ENCODE measurements at regions not wholly inside any gene's neighbourhood (a gene's known extent, or its start where the extent isn't known, plus 50 kb on each side); places are given as distances from the start of the nearest gene placed in this dataset.
"Not testable (repeated sequence)": the region's sequence is repeated elsewhere in the genome, so short reads cannot be mapped to it uniquely, and the experiment has no call there.

- peak; percentile 7 for DNase-seq
Observed at GRCh38 chr4:188975271-188975670, 836.0 kb downstream of the TRIML1 start.

GRCh38 chr4:188976644-188977115 is 837.4 kb downstream of the TRIML1 start:
- no peak for DNase-seq

GRCh38 chr4:188977232-188977631 is 838.0 kb downstream of the TRIML1 start:
- DNase-seq = not testable (repeated sequence)

GRCh38 chr4:188984518-188984917 is 845.3 kb downstream of the TRIML1 start:
- no peak for DNase-seq

- DNase-seq = peak; percentile 0
Observed at GRCh38 chr4:188986271-188986689, 847.0 kb downstream of the TRIML1 start.

GRCh38 chr4:188987011-188987410 is 847.8 kb downstream of the TRIML1 start:
- no peak for DNase-seq

GRCh38 chr4:188988131-188988530 is 848.9 kb downstream of the TRIML1 start:
- DNase-seq = no peak

- no peak for DNase-seq
Observed at GRCh38 chr4:188989371-188989770, 850.1 kb downstream of the TRIML1 start.

- no peak for DNase-seq
Observed at GRCh38 chr4:188992706-188993105, 853.5 kb downstream of the TRIML1 start.

GRCh38 chr4:188993871-188994270 is 854.6 kb downstream of the TRIML1 start:
- no peak for DNase-seq

- DNase-seq = peak; percentile 16
Observed at GRCh38 chr4:189001283-189001970, 862.2 kb downstream of the TRIML1 start.

GRCh38 chr4:189001971-189002450 is 862.8 kb downstream of the TRIML1 start:
- no peak for DNase-seq

GRCh38 chr4:189002475-189002874 is 863.2 kb downstream of the TRIML1 start:
- DNase-seq = no peak

GRCh38 chr4:189010452-189011217 is 871.4 kb downstream of the TRIML1 start:
- DNase-seq = not testable (repeated sequence)

- DNase-seq = no peak
Observed at GRCh38 chr4:189021831-189022230, 882.6 kb downstream of the TRIML1 start.

- DNase-seq = no peak
Observed at GRCh38 chr4:189022440-189023035, 883.3 kb downstream of the TRIML1 start.

GRCh38 chr4:189029976-189030504 is 890.8 kb downstream of the TRIML1 start:
- no peak for DNase-seq

GRCh38 chr4:189032606-189033338 is 893.5 kb downstream of the TRIML1 start:
- DNase-seq = no peak

GRCh38 chr4:189033801-189034347 is 894.6 kb downstream of the TRIML1 start:
- no peak for DNase-seq

GRCh38 chr4:189035091-189035490 is 895.9 kb downstream of the TRIML1 start:
- no peak for DNase-seq

- DNase-seq = no peak
Observed at GRCh38 chr4:189035654-189036053, 896.4 kb downstream of the TRIML1 start.

- DNase-seq = no peak
Observed at GRCh38 chr4:189036906-189037305, 897.7 kb downstream of the TRIML1 start.
